ENCODE measurements at regions not wholly inside any gene's neighbourhood (a gene's known extent, or its start where the extent isn't known, plus 50 kb on each side); places are given as distances from the start of the nearest gene placed in this dataset.

DNA sequence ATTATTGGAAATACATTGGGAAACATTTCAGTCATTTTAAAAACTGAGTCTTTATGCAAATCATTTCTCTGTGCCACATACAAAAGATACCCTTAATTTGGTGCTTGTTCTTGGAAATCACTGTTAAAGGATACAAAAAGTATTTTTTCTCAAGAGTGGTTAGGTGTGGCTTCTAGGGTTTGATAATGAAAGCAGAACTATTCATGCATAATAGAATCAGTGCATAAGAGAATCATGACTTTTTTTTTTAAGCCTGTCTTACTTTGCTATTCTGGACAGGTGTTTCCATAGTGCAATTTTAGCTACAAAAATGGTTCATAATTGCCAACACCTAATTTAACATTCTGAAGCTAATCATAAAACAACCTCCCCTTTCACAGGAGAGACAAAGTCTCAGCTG lies 233.0 kb upstream of the NRIP1 start:
- Histone ChIP-seq H3K4me2 (ENCODE audit: low read depth, low read length) (no peak overlapping the region), H3K4me3 (replicated peaks in 1 of 3; ENCODE audit: insufficient read depth in 1 of 3, low read depth in 2 of 3, low read length in 3 of 3) (no peak overlapping the region), H3K4me1 (ENCODE audit: insufficient read depth, low read length) (peaks cover 7% of the 10 kb centered on the region), H3K9me3 (ENCODE audit: low read length) (peaks cover 8% of the 10 kb centered on the region), H3K27ac (ENCODE audit: extremely low read length, insufficient read depth, low read length) (no peak overlapping the region), H2AFZ (ENCODE audit: low read length) (no peak overlapping the region), H3K79me2 (ENCODE audit: insufficient read depth, low read length) (no peaks in the 10 kb centered on the region), H3K9ac (ENCODE audit: insufficient read depth, low read depth, low read length) (no peak overlapping the region), H3K36me3 (replicated peaks in 1 of 2; ENCODE audit: control insufficient read depth in 1 of 2, insufficient read depth in 2 of 2, low read length in 2 of 2) (no peaks in the 10 kb centered on the region), H4K20me1 (ENCODE audit: insufficient read depth, low read length) (no peaks in the 10 kb centered on the region), H3K27me3 (ENCODE audit: control insufficient read depth in 1 of 2, insufficient read depth in 2 of 2, low read length in 2 of 2) (no peaks in the 10 kb centered on the region)
- DNase-seq (ENCODE audit: low spot score) (no peak), ATAC-seq (no peak), FAIRE-seq (no peak)
- TF ChIP-seq, protein P1, sequence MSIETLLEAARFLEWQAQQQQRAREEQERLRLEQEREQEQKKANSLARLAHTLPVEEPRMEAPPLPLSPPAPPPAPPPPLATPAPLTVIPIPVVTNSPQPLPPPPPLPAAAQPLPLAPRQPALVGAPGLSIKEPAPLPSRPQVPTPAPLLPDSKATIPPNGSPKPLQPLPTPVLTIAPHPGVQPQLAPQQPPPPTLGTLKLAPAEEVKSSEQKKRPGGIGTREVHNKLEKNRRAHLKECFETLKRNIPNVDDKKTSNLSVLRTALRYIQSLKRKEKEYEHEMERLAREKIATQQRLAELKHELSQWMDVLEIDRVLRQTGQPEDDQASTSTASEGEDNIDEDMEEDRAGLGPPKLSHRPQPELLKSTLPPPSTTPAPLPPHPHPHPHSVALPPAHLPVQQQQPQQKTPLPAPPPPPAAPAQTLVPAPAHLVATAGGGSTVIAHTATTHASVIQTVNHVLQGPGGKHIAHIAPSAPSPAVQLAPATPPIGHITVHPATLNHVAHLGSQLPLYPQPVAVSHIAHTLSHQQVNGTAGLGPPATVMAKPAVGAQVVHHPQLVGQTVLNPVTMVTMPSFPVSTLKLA (IDR thresholded peaks at IDR 0.05): no peak
- TF ChIP-seq ZNF674 (CRISPR knock-in tag; IDR thresholded peaks at IDR 0.05; ENCODE audit: low read depth) (no peak), ZNF296 (CRISPR knock-in tag; conservative IDR thresholded peaks at IDR 0.05) (no peak), WIZ (CRISPR knock-in tag; IDR thresholded peaks at IDR 0.05) (no peak), GZF1 (CRISPR knock-in tag; IDR thresholded peaks at IDR 0.05) (no peak), ZNF557 (CRISPR knock-in tag; IDR thresholded peaks at IDR 0.05) (no peak), ZNF446 (CRISPR knock-in tag; IDR thresholded peaks at IDR 0.05) (no peak), ZNF331 (CRISPR knock-in tag; IDR thresholded peaks at IDR 0.05) (no peak), THAP7 (CRISPR knock-in tag; IDR thresholded peaks at IDR 0.05) (no peak)
- TF ChIP-seq, protein P2, sequence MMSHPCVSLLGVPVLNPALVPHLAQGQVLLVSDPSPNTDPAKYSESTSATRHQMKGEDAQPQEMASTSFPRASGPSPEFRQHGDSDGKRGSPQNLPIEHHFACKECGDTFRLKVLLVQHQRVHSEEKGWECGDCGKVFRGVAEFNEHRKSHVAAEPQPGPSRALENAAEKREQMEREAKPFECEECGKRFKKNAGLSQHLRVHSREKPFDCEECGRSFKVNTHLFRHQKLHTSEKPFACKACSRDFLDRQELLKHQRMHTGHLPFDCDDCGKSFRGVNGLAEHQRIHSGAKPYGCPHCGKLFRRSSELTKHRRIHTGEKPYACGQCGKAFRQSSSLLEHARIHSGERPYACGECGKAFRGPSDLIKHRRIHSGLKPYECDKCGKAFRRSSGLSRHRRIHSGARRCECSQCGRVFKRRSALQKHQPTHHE (CRISPR knock-in tag; IDR thresholded peaks at IDR 0.05; ENCODE audit: borderline replicate concordance): no peak
- intact Hi-C loops (cut with micrococcal nuclease; ENCODE audit: unreplicated experiment): loop anchor here (10.0 kb wide), 1 partner anchor 187 kb away; no protein-coding TSS in a partner anchor
- BruUV-seq (replicated peaks): no TSS peak
- ChIA-PET CTCF (ENCODE audit: low intra/inter-chr PET ratio, low total read pairs) (no interaction called here), POLR2A (no interaction called here)
- in situ Hi-C loops (cut with HindIII; ENCODE audit: extremely low pct_ligation_motif_present, low pct_unique_long_range_greater_than_20kb): no loop called here
